NCI-H345 treated with DMSO at 0.1 percent for 48 hours (cell line): ENCODE measurements at regions not wholly inside any gene's neighbourhood (a gene's known extent, or its start where the extent isn't known, plus 50 kb on each side); places are given as distances from the start of the nearest gene placed in this dataset.
"Not testable (repeated sequence)": the region's sequence is repeated elsewhere in the genome, so short reads cannot be mapped to it uniquely, and the experiment has no call there.

Source experiments
- DNase-seq: peaks from one replicate; lab custom pipeline; 2025; ENCODE audit not compliant: unreplicated experiment; lab: John Stamatoyannopoulos, UW

DNA sequence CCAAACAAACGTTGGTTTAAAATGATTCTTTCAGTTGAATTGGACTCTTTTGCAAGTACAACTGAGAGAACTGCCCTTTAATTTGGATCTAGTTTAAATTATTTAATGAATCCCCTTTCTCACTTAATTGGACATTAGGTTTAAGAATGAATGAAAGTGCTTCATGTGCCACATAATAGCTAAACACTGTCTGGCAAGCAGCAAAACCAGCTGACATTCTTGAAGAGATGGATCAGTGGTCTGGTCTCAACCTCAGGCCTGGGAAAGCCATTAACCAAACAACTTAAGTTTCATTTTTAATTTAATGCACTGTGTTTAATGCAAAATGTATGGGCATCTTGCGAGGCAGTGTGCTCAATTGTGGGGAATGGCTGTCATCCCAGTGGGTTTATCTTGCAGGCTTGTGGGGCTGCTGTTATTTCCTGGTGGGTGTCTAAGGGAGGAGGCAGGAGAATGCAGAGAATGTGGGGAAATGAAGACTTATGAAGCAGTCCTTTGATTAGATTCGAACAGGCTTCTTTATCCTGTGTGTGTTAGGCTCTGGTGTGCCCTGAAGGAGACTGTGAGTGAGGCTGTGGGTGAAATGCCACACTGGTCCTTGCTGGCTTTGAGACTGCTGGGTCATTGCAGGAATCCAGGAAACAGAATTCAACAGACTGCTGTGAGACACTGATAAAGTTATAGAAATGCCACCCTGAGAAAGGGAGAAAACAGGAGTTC, 144.1 kb upstream of the PELI2 start:
- DNase-seq: no peak

DNA sequence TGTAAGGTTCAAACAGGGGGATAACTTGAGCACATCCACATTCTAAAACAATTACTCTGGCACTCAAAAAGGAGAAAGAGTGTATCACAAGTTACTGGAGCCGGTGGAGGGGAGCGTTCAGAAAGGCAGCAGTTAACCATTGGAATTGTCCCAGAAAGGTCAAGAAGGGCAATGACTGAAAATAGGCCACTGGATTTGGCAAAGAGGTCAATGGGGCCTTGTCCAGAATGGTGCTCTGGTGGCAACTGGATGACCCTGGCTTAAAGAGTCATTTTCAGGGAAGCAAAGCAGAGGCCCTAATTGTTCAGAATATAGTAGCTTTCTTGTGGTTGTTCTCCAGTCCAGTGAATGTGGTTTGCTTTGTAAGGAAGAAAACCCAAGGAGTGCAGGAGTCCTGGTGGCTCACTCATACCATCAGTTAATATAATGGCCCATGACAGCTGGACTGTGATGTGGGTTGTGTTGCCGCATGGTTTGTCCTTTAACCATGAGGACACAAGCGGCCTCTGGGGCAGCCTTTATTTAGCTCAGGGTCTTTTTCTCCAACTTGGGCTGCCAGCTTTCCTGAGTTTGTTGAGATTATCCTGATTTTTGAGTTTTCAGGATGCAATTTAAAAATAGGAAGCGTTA, 142.8 kb upstream of the PELI2 start:
- no peak for DNase-seq

DNA sequence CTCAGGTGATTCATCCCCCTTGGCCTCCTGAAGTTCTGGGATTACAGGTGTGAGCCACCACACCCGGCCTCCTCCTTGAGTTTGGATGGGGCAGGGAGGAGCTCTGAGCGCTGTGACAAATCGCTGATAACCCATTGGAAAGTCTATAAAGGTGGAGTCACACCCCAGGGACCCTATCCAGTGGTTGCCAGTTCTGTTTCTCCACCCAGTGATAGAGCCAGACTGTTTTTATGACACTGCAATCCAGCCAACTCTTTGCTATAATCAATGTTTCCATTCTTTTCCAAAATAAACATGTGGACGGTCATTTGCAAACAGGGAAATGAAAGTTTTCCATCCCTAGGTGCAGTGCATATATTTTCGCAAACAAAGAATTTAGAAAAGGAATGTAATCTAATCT, 142.0 kb upstream of the PELI2 start:
- DNase-seq: no peak

- no peak for DNase-seq
These were observed 141.6 kb upstream of the PELI2 start for GRCh38 chr14:55976655-55977054.

DNA sequence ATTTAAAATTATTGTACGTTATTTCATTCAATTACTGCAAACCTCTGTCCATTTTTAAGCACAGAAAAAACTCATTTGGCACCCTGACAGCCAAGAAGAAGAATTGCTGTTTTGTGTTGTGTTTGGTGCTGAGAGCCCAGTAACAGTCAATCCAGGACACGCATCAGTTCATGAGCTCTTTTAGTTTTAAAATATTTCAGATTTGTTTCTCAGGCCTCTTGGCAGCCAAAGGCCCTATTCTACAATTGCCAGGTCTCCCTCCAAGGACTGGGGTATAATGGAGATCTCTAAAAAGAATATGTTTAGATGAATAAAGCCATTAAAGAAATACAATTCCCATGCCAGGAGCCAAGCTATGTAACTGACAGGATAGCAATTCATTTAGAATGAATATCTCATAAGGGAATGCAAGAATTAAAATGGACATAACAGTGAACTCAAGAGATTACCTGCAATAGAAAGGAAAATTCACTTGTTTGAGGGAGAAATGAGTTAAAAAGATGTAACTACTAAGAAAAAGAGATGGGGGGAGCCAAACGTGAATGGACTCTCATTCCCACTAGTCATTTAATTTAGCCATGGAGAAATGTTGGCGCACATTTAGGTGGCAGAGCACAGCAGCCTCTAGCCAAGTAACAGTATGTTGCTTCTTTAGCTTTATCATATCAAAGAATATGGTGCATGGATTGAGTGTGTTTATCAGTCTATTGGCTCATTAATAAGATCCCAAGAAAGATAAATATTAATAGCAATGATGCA, 140.6 kb upstream of the PELI2 start:
- DNase-seq: no peak

DNA sequence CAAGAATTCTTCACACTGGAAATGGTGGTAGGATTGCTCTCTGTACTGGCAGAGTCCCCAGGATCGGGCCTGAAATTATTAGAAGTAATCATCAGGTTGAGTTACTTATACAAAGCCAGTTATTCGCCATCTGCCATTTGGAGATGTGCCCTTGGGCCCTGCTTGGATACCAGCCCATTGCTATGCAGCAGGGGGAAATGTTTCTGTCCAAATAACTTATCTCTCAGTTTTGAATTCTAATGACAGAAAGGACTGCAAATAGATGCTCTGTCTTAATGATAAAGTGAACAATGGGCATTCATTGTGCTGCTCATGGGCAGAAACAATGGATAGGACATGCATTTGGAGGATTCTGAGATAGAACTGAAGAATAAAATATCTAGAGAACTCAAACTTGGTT, 139.1 kb upstream of the PELI2 start:
- DNase-seq: no peak

- no peak for DNase-seq
These were observed 138.4 kb upstream of the PELI2 start for GRCh38 chr14:55979781-55980180.

DNA sequence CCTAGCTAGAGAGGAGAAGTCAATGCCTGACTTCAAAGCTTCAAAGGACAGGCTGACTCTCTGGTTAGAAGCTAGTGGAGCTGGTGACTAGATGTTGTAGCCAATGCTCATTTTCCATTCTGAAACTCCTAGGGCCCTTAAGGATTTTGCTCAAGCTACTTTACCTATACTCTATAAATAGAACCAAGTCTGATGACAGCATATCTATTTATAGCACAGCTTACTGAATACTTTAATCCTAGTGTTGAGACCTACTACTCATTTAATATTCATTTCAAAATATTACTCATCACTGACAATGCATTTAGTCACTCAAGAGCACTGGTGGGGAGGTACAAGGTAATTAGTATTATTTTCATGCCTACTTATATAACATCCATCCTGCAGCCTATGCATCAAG, 137.2 kb upstream of the PELI2 start:
- DNase-seq: no peak

- no peak for DNase-seq
These were observed 132.1 kb upstream of the PELI2 start for GRCh38 chr14:55986069-55986468.

DNA sequence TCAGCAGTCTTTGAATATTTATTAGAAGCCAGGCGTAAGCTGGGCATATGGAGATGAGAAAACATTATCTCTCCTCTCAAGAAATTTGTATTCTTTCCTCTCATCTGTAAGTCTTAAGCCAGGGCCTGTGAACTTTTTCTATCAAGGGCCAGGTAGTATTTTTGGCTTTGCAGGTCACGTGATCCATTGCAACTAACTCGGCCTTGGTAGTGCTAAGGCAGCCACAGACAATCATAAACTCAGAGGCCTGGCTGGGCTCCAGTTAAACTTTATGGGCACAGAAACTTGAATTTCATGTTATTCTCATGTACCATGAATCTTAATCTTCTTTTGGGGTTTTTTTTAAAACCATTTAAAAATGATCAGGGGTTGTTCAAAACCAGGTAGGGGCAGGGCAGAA, 117.4 kb upstream of the PELI2 start:
- no peak for DNase-seq

DNA sequence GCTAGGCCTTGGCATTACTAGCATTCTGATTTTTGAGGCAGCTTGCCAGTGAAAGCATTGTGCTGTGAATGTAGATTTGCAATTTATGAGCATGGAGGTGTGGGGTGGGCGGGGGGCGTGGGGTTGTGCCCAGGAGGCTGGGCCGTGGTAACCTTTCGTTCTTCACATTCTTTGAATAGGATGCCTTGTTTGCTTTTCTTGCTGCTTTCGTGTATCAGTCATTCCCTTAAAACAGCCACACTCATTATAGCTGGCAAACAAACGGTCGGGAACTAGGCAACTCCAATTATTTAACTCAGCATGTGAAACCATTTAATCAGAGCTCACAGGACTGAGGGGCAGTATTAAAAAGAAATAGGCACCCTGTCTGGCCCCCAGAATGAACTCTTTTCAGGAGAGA, 115.9 kb upstream of the PELI2 start:
- DNase-seq: no peak

GRCh38 chr14:56002876-56003625, 115.2 kb upstream of the PELI2 start:
- no peak for DNase-seq

GRCh38 chr14:56004323-56004722, 113.9 kb upstream of the PELI2 start:
- DNase-seq: no peak

- no peak for DNase-seq
These were observed 113.4 kb upstream of the PELI2 start for GRCh38 chr14:56004786-56005185.

GRCh38 chr14:56005191-56006053, 112.8 kb upstream of the PELI2 start:
- no peak for DNase-seq

DNA sequence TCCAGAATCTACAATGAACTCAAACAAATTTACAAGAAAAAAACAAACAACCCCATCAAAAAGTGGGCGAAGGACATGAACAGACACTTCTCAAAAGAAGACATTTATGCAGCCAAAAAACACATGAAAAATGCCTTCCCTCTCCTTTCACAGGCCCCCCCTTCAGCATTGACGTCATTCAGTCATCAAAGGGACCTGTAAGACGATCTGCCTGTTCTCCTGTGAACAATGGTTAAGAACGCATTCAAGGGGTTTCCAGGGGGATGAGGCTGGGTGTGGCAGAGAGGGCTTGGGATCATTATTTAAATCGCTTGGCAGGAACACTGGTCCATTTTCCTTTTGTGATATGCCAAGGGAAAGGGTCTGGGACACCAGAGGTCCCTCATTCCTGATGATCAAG, 110.7 kb upstream of the PELI2 start:
- DNase-seq: not testable (repeated sequence)

- DNase-seq: no peak
These were observed 110.1 kb upstream of the PELI2 start for GRCh38 chr14:56008150-56008549.

GRCh38 chr14:56008661-56009060, 109.5 kb upstream of the PELI2 start:
- DNase-seq: not testable (repeated sequence)

- no peak for DNase-seq
These were observed 94.5 kb upstream of the PELI2 start for GRCh38 chr14:56023661-56024081.

DNA sequence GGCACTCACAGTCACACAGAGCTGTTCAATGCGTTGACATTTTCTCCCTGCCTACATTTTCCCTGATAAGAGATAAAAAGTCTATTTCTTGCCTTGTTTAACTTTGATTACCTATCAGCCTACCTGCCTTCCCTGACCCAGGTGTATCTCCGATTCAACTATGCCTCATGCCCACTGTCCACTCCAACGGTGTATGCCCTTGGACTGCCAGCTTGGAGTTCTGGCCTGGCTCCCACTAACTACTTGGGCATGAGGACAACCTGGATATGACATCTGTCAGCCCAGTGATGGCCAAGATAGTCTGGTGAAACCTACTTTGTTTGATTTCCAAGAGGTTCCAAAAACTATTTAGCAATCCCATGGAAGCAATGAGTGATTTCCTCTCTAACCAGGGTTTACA, 93.0 kb upstream of the PELI2 start:
- no peak for DNase-seq

GRCh38 chr14:56026506-56026905, 91.7 kb upstream of the PELI2 start:
- no peak for DNase-seq
